RWPE2 (cell line): ENCODE measurements at regions not wholly inside any gene's neighbourhood (a gene's known extent, or its start where the extent isn't known, plus 50 kb on each side); places are given as distances from the start of the nearest gene placed in this dataset.

Source experiments
- ATAC-seq: fragments of 200-7000 bp; cut with Tn5 transposase; 3 replicates; pipeline ENCODE4 v1.9.1; 2021; ENCODE audit warnings: low read depth
- DNase-seq: peaks from one replicate; pipeline ENCODE4 v3.0.0-alpha.2; 2020; ENCODE audit warnings: low spot score
- H3K27ac ChIP-seq: fragments of 450-650 bp; 2 replicates; pipeline ENCODE4 v1.5.1; 2017; ENCODE audit warnings: mild to moderate bottlenecking; ENCODE audit not compliant: poor library complexity, severe bottlenecking
- H3K27me3 ChIP-seq: fragments of 250-450 bp; sonication (Bioruptor Pico); 2 replicates; pipeline ENCODE4 v1.5.1; 2021; ENCODE audit warnings: mild to moderate bottlenecking, moderate library complexity; ENCODE audit not compliant: insufficient read depth, poor library complexity, severe bottlenecking
- H3K36me3 ChIP-seq: fragments of 250-450 bp; sonication (Bioruptor Pico); 2 replicates; pipeline ENCODE4 v1.5.1; 2020; ENCODE audit warnings: low read depth, mild to moderate bottlenecking, moderate library complexity
- H3K4me1 ChIP-seq: fragments of 250-450 bp; sonication (Bioruptor Pico); 2 replicates; pipeline ENCODE4 v1.5.1; 2021; ENCODE audit warnings: mild to moderate bottlenecking, moderate library complexity; ENCODE audit not compliant: insufficient read depth, poor library complexity, severe bottlenecking
- H3K4me3 ChIP-seq: fragments of 250-450 bp; sonication (Bioruptor Pico); 2 replicates; pipeline ENCODE4 v1.5.1; 2021; ENCODE audit warnings: mild to moderate bottlenecking, moderate library complexity; ENCODE audit not compliant: severe bottlenecking
- H3K9me3 ChIP-seq: fragments of 250-450 bp; sonication (Bioruptor Pico); 2 replicates; pipeline ENCODE4 v1.5.1; 2021; ENCODE audit warnings: mild to moderate bottlenecking, moderate library complexity; ENCODE audit not compliant: severe bottlenecking
- CTCF ChIP-seq: fragments of 450-650 bp; IDR thresholded peaks from one replicate; pipeline ENCODE4 v1.5.1; 2017; ENCODE audit warnings: mild to moderate bottlenecking, moderate library complexity; ENCODE audit not compliant: poor library complexity, severe bottlenecking

DNA sequence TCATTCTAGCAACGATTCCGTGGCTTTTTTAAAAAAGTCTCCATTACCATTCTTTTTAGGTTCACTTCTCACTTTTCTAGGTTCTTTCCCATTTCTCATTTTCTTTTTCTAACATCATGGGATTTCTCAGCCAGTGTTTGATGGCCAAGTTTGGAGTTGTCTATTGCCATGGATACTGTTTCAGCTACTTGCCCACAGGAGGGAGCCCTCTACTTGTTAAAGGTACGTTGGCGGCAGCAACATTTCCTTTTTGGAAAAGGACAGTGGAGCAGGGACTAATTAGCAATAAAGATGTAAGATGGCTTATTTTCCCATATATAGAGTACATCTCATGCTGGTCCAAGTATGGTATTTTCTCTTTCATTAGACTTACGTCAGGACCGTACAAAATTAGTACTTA, 2257.5 kb upstream of the C9orf72 start:
- TF ChIP-seq CTCF: peak; percentile 77
- H3K4me1 ChIP-seq: no peaks in the 10 kb centered on the region
- H3K9me3 ChIP-seq: no peaks in the 10 kb centered on the region
- DNase-seq: no peak
- no peak overlapping the region for H3K27ac ChIP-seq
- no peak overlapping the region for H3K4me3 ChIP-seq
- no peaks in the 10 kb centered on the region for H3K36me3 ChIP-seq
- H3K27me3 ChIP-seq: no peaks in the 10 kb centered on the region
- peak; percentile 64; the same call in 1 of the 3 replicates for ATAC-seq

DNA sequence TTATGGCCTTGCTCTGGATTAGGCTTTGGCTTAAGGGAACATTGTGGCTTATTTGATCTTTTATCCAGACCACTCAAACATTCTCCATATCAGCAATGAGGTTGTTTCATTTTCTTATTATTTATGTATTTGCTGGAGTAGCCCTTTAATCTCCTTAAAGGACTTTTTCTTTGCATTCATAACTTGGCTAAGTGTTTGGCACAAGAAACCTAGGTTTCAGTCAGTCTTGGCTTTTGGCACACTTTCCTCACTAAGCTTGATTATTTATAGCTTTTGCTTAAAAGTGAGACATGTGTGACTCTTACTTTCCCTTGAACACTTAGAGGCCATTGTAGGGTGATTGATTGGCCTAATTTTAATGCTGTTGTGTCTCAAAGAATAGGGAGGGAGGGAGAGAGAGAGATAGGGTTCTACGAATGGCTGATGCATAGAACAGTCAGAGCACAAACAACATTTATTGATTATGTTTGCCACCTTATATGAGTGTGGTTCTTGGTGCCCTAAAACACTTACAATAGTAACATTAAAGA, 2265.3 kb upstream of the C9orf72 start:
- Histone ChIP-seq H3K4me3 (no peak overlapping the region), H3K36me3 (no peaks in the 10 kb centered on the region), H3K27ac (no peak overlapping the region), H3K9me3 (no peaks in the 10 kb centered on the region), H3K4me1 (no peaks in the 10 kb centered on the region), H3K27me3 (no peaks in the 10 kb centered on the region)
- DNase-seq (no peak), ATAC-seq (no peak)
- TF ChIP-seq CTCF: no peak

GRCh38 chr9:29844251-29844650, 2271.0 kb upstream of the C9orf72 start:
- ATAC-seq (no peak), DNase-seq (no peak)
- no peaks in the 10 kb centered on the region for H3K9me3 ChIP-seq
- H3K4me1 ChIP-seq: no peaks in the 10 kb centered on the region
- no peaks in the 10 kb centered on the region for H3K36me3 ChIP-seq
- no peaks in the 10 kb centered on the region for H3K27me3 ChIP-seq
- no peak overlapping the region for H3K4me3 ChIP-seq
- TF ChIP-seq CTCF: no peak
- no peak overlapping the region for H3K27ac ChIP-seq

- no peak for TF ChIP-seq CTCF
- Histone ChIP-seq H3K36me3 (no peaks in the 10 kb centered on the region), H3K4me3 (no peak overlapping the region), H3K9me3 (no peaks in the 10 kb centered on the region), H3K27ac (no peak overlapping the region), H3K27me3 (no peaks in the 10 kb centered on the region), H3K4me1 (no peaks in the 10 kb centered on the region)
- ATAC-seq (no peak), DNase-seq (no peak)
These were observed 2277.4 kb upstream of the C9orf72 start for GRCh38 chr9:29850664-29851063.

- Histone ChIP-seq H3K27ac (no peak overlapping the region), H3K9me3 (no peaks in the 10 kb centered on the region), H3K4me1 (no peaks in the 10 kb centered on the region), H3K4me3 (no peak overlapping the region), H3K36me3 (no peaks in the 10 kb centered on the region), H3K27me3 (no peaks in the 10 kb centered on the region)
- no peak for ATAC-seq
- DNase-seq: no peak
- no peak for TF ChIP-seq CTCF
These were observed 2288.5 kb upstream of the C9orf72 start for GRCh38 chr9:29861803-29862202.
